DOHH2 (cell line): ENCODE measurements at regions not wholly inside any gene's neighbourhood (a gene's known extent, or its start where the extent isn't known, plus 50 kb on each side); places are given as distances from the start of the nearest gene placed in this dataset.

ENCODE experiments used
- CTCF ChIP-seq: fragments of 200-600 bp; sonication (generic); IDR thresholded peaks from one replicate; pipeline ENCODE4 v1.5.1; 2014; ENCODE audit warnings: antibody characterized with exemption, mild to moderate bottlenecking, low read depth, low read length; ENCODE audit not compliant: poor library complexity, severe bottlenecking
- EZH2phosphoT487 ChIP-seq: fragments of 200-600 bp; sonication (generic); IDR thresholded peaks from 2 replicates; pipeline ENCODE4 v1.6.1; 2017; ENCODE audit warnings: borderline replicate concordance, mild to moderate bottlenecking, antibody characterized with exemption, low read length, moderate library complexity, mixed read lengths

GRCh38 chr4:164613792-164614191 is 140.1 kb upstream of the SMIM31 start:
- TF ChIP-seq CTCF (no peak), EZH2phosphoT487 (no peak)
